Astrocyte (in vitro differentiated cells and primary cell): ENCODE measurements at regions not wholly inside any gene's neighbourhood (a gene's known extent, or its start where the extent isn't known, plus 50 kb on each side); places are given as distances from the start of the nearest gene placed in this dataset.
A peak's percentile ranks its signal among the peaks of the same experiment; 100 is the strongest.
"Not testable (repeated sequence)": the region's sequence is repeated elsewhere in the genome, so short reads cannot be mapped to it uniquely, and the experiment has no call there.

Source experiments
- DNase-seq: peaks from one replicate; pipeline ENCODE4 v3.0.0-alpha.2; 2010; ENCODE audit warnings: low read depth
- FAIRE-seq: peaks from 2 replicates; lab custom pipeline; 2011; peaks lifted over from hg19 to GRCh38; lab: Jason Lieb, UNC
- H2AFZ ChIP-seq: 2 replicates; pipeline ENCODE4 v1.6.0; 2012; ENCODE audit warnings: low read depth, low read length, inconsistent platforms
- H3K27ac ChIP-seq: 2 replicates; pipeline ENCODE4 v1.5.1; 2011; ENCODE audit warnings: low read depth, low read length, inconsistent platforms
- H3K27me3 ChIP-seq: 2 replicates; pipeline ENCODE4 v1.6.0; 2011; ENCODE audit warnings: low read length, inconsistent platforms; ENCODE audit not compliant: insufficient read depth
- H3K36me3 ChIP-seq: 2 replicates; pipeline ENCODE4 v1.5.1; 2011; ENCODE audit warnings: low read length, inconsistent platforms; ENCODE audit not compliant: insufficient read depth
- H3K4me1 ChIP-seq: 2 replicates; pipeline ENCODE4 v1.5.1; 2011; ENCODE audit warnings: low read length, inconsistent platforms; ENCODE audit not compliant: insufficient read depth
- H3K4me2 ChIP-seq: 2 replicates; pipeline ENCODE4 v1.6.0; 2012; ENCODE audit warnings: low read length, inconsistent platforms
- H3K4me3 ChIP-seq: 2 replicates; pipeline ENCODE4 v1.5.1; 2011; ENCODE audit warnings: low read depth, mild to moderate bottlenecking, low read length, inconsistent platforms; ENCODE audit not compliant: insufficient read depth
- H3K79me2 ChIP-seq: 2 replicates; pipeline ENCODE4 v1.6.0; 2012; ENCODE audit warnings: mild to moderate bottlenecking, low read length, inconsistent platforms; ENCODE audit not compliant: insufficient read depth
- H3K9ac ChIP-seq: 2 replicates; pipeline ENCODE4 v1.6.0; 2012; ENCODE audit warnings: mild to moderate bottlenecking, low read length, inconsistent platforms
- H3K9me3 ChIP-seq: 2 replicates; pipeline ENCODE4 v1.5.1; 2012; ENCODE audit warnings: low read depth, mild to moderate bottlenecking, low read length, inconsistent platforms; ENCODE audit not compliant: insufficient read depth
- H4K20me1 ChIP-seq: 2 replicates; pipeline ENCODE4 v1.6.0; 2012; ENCODE audit warnings: low read length, inconsistent platforms; ENCODE audit not compliant: insufficient read depth
- H3K27ac Mint-ChIP-seq: one replicate; pipeline ENCODE4 v1.8.0; 2021; ENCODE audit warnings: mild to moderate bottlenecking, mixed read lengths; ENCODE audit not compliant: unreplicated experiment
- H3K27me3 Mint-ChIP-seq: one replicate; pipeline ENCODE4 v1.8.0; 2021; ENCODE audit warnings: low read depth, mixed read lengths; ENCODE audit not compliant: unreplicated experiment
- H3K36me3 Mint-ChIP-seq: one replicate; pipeline ENCODE4 v1.8.0; 2021; ENCODE audit warnings: low read depth, mixed read lengths; ENCODE audit not compliant: unreplicated experiment
- H3K4me1 Mint-ChIP-seq: one replicate; pipeline ENCODE4 v1.8.0; 2021; ENCODE audit warnings: low read depth, mixed read lengths; ENCODE audit not compliant: unreplicated experiment
- H3K4me3 Mint-ChIP-seq: one replicate; pipeline ENCODE4 v1.8.0; 2021; ENCODE audit warnings: mild to moderate bottlenecking, moderate library complexity, mixed read lengths; ENCODE audit not compliant: unreplicated experiment
- H3K9me3 Mint-ChIP-seq: one replicate; pipeline ENCODE4 v1.8.0; 2021; ENCODE audit warnings: mild to moderate bottlenecking, mixed read lengths; ENCODE audit not compliant: unreplicated experiment
- EZH2 ChIP-seq: IDR thresholded peaks from 2 replicates; pipeline ENCODE4 v1.6.1; 2012; ENCODE audit warnings: mild to moderate bottlenecking, low read length, inconsistent platforms; ENCODE audit not compliant: insufficient read depth
- TF ChIP-seq, protein P1 (sequence below): IDR thresholded peaks from 2 replicates; pipeline ENCODE4 v1.5.1; 2011; ENCODE audit warnings: low read depth, mild to moderate bottlenecking, inconsistent platforms, low read length, moderate library complexity; ENCODE audit not compliant: insufficient read depth

DNA sequence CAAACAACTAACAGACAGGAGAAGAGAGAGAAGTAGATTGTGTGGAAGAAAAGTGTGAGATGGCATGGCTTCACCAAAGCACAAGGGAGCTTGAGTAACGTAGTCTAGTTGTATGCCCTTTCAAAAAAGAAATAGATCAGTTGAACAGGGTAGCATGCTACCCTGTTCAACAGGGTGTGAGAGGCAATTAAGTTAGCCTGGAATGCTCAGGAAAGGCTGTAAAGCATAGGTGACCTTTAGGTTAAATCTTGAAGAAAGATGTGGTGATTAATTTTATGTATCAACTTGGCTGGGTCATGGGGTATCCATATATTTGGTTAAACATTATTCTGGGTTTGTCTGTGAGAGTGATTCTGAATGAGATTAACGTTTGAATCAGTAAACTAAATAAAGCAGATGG, 61.8 kb upstream of the ZC3H15 start:
- no peak overlapping the region for H3K4me2 ChIP-seq
- no peaks in the 10 kb centered on the region for H4K20me1 ChIP-seq
- no peak for FAIRE-seq
- Mint-ChIP-seq H3K9me3 (no peaks in the 10 kb centered on the region), H3K36me3 (no peaks in the 10 kb centered on the region), H3K4me1 (peaks cover 2% of the 10 kb centered on the region), H3K27me3 (no peaks in the 10 kb centered on the region), H3K27ac (no peak overlapping the region), H3K4me3 (no peak overlapping the region)
- no peaks in the 10 kb centered on the region for H3K9me3 ChIP-seq
- no peaks in the 10 kb centered on the region for H3K79me2 ChIP-seq
- no peak overlapping the region for H3K9ac ChIP-seq
- H3K4me1 ChIP-seq = no peaks in the 10 kb centered on the region
- H3K36me3 ChIP-seq = no peaks in the 10 kb centered on the region
- no peak overlapping the region for H3K4me3 ChIP-seq
- H3K27me3 ChIP-seq = no peaks in the 10 kb centered on the region
- no peak overlapping the region for H3K27ac ChIP-seq
- no peak overlapping the region for H2AFZ ChIP-seq
- DNase-seq = no peak
- no peak for TF ChIP-seq EZH2
- TF ChIP-seq, protein P1, sequence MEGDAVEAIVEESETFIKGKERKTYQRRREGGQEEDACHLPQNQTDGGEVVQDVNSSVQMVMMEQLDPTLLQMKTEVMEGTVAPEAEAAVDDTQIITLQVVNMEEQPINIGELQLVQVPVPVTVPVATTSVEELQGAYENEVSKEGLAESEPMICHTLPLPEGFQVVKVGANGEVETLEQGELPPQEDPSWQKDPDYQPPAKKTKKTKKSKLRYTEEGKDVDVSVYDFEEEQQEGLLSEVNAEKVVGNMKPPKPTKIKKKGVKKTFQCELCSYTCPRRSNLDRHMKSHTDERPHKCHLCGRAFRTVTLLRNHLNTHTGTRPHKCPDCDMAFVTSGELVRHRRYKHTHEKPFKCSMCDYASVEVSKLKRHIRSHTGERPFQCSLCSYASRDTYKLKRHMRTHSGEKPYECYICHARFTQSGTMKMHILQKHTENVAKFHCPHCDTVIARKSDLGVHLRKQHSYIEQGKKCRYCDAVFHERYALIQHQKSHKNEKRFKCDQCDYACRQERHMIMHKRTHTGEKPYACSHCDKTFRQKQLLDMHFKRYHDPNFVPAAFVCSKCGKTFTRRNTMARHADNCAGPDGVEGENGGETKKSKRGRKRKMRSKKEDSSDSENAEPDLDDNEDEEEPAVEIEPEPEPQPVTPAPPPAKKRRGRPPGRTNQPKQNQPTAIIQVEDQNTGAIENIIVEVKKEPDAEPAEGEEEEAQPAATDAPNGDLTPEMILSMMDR = no peak

GRCh38 chr2:186425576-186425975, 60.5 kb upstream of the ZC3H15 start:
- H3K4me3 Mint-ChIP-seq = no peak overlapping the region
- Histone ChIP-seq H3K27me3 (no peaks in the 10 kb centered on the region), H3K36me3 (no peaks in the 10 kb centered on the region), H3K9me3 (no peaks in the 10 kb centered on the region), H3K4me1 (no peaks in the 10 kb centered on the region), H2AFZ (no peak overlapping the region), H3K27ac (no peak overlapping the region), H4K20me1 (no peaks in the 10 kb centered on the region), H3K9ac (no peak overlapping the region), H3K79me2 (no peaks in the 10 kb centered on the region), H3K4me2 (no peak overlapping the region), H3K4me3 (no peak overlapping the region)
- DNase-seq (no peak), FAIRE-seq (no peak)
- H3K36me3 Mint-ChIP-seq = no peaks in the 10 kb centered on the region
- TF ChIP-seq, protein P1 = no peak
- no peak for TF ChIP-seq EZH2
- H3K27me3 Mint-ChIP-seq = no peaks in the 10 kb centered on the region
- H3K4me1 Mint-ChIP-seq = peaks cover 2% of the 10 kb centered on the region
- H3K9me3 Mint-ChIP-seq = no peaks in the 10 kb centered on the region
- no peak overlapping the region for H3K27ac Mint-ChIP-seq

- no peak overlapping the region for H2AFZ ChIP-seq
- peaks cover 2% of the 10 kb centered on the region for H3K4me1 Mint-ChIP-seq
- H3K4me2 ChIP-seq = no peak overlapping the region
- H3K27me3 ChIP-seq = no peaks in the 10 kb centered on the region
- no peak overlapping the region for H3K4me3 Mint-ChIP-seq
- no peaks in the 10 kb centered on the region for H3K36me3 Mint-ChIP-seq
- no peak for TF ChIP-seq EZH2
- TF ChIP-seq, protein P1 = no peak
- H3K79me2 ChIP-seq = no peaks in the 10 kb centered on the region
- H3K4me3 ChIP-seq = no peak overlapping the region
- H3K36me3 ChIP-seq = no peaks in the 10 kb centered on the region
- DNase-seq (peak; percentile 14), FAIRE-seq (no peak)
- H3K27me3 Mint-ChIP-seq = no peaks in the 10 kb centered on the region
- no peaks in the 10 kb centered on the region for H3K9me3 Mint-ChIP-seq
- no peaks in the 10 kb centered on the region for H3K9me3 ChIP-seq
- H4K20me1 ChIP-seq = no peaks in the 10 kb centered on the region
- H3K27ac ChIP-seq = no peak overlapping the region
- H3K4me1 ChIP-seq = no peaks in the 10 kb centered on the region
- H3K9ac ChIP-seq = no peak overlapping the region
- H3K27ac Mint-ChIP-seq = no peak overlapping the region
Observed at GRCh38 chr2:186426153-186427016, 59.7 kb upstream of the ZC3H15 start.

- H4K20me1 ChIP-seq, H3K27me3 ChIP-seq, H3K36me3 Mint-ChIP-seq, H3K27ac Mint-ChIP-seq, H3K36me3 ChIP-seq, H2AFZ ChIP-seq, H3K27me3 Mint-ChIP-seq, H3K9me3 ChIP-seq, H3K4me2 ChIP-seq, H3K4me3 ChIP-seq, H3K4me3 Mint-ChIP-seq, H3K9me3 Mint-ChIP-seq, H3K27ac ChIP-seq, H3K4me1 ChIP-seq, H3K4me1 Mint-ChIP-seq, DNase-seq, H3K79me2 ChIP-seq, H3K9ac ChIP-seq, FAIRE-seq: not testable (repeated sequence)
Observed at GRCh38 chr2:186427017-186427350, 59.1 kb upstream of the ZC3H15 start.
